Fibroblast of lung (primary cell): ENCODE measurements at regions not wholly inside any gene's neighbourhood (a gene's known extent, or its start where the extent isn't known, plus 50 kb on each side); places are given as distances from the start of the nearest gene placed in this dataset.

Source experiments
- EZH2 ChIP-seq: IDR thresholded peaks from 2 replicates; pipeline ENCODE4 v1.5.1; 2012; ENCODE audit warnings: low read length, control low read depth, mild to moderate bottlenecking; ENCODE audit errors: missing control alignments
- TF ChIP-seq, protein P1 (sequence below), 2 donors: IDR thresholded peaks in 1 of 2; conservative IDR thresholded peaks in 1 of 2; 1 replicate in 1 of 2; 2 replicates in 1 of 2; pipeline ENCODE4 v1.5.1; 2011 to 2012; ENCODE audit warnings: low read length in 2 of 2, control low read depth in 1 of 2, inconsistent platforms in 1 of 2, low read depth in 1 of 2, mild to moderate bottlenecking in 1 of 2

DNA sequence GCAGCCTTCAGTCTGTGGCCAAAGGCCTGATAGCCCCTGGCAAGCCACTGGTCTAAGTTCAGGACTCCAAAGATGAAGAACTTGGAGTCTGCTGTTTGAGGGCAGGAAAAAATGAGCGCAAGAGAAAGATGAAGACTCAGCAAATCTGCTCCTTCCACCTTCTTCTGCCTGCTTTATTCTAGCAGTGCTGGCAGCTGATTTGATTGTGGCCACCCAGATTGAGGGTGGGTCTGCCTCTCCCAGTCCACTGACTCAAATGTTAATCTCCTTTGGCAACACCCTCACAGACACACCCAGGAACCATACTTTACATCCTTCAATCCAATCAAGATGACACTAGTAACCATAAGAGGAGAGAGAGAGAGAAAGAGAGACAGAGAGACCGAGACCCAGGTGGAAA, 127.6 kb downstream of the UTP18 start:
- TF ChIP-seq, protein P1, sequence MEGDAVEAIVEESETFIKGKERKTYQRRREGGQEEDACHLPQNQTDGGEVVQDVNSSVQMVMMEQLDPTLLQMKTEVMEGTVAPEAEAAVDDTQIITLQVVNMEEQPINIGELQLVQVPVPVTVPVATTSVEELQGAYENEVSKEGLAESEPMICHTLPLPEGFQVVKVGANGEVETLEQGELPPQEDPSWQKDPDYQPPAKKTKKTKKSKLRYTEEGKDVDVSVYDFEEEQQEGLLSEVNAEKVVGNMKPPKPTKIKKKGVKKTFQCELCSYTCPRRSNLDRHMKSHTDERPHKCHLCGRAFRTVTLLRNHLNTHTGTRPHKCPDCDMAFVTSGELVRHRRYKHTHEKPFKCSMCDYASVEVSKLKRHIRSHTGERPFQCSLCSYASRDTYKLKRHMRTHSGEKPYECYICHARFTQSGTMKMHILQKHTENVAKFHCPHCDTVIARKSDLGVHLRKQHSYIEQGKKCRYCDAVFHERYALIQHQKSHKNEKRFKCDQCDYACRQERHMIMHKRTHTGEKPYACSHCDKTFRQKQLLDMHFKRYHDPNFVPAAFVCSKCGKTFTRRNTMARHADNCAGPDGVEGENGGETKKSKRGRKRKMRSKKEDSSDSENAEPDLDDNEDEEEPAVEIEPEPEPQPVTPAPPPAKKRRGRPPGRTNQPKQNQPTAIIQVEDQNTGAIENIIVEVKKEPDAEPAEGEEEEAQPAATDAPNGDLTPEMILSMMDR (conservative IDR thresholded peaks at IDR 0.05 in 1 of 2, IDR thresholded peaks at IDR 0.05 in 1 of 2; ENCODE audit: low read depth in 1 of 2, low read length in 2 of 2) = no peak
- TF ChIP-seq EZH2 = no peak
